DMS114 treated with DMSO at 0.1 percent for 48 hours (cell line): ENCODE measurements at regions not wholly inside any gene's neighbourhood (a gene's known extent, or its start where the extent isn't known, plus 50 kb on each side); places are given as distances from the start of the nearest gene placed in this dataset.
"Not testable (repeated sequence)": the region's sequence is repeated elsewhere in the genome, so short reads cannot be mapped to it uniquely, and the experiment has no call there.

Experiments used
- DNase-seq: peaks from one replicate; lab custom pipeline; 2025; ENCODE audit not compliant: unreplicated experiment; lab: John Stamatoyannopoulos, UW

GRCh38 chr16:29311461-29312344, 94.8 kb downstream of the NPIPB11 start:
- no peak for DNase-seq

- no peak for DNase-seq
Measured at GRCh38 chr16:29310852-29311314, 95.6 kb downstream of the NPIPB11 start.

GRCh38 chr16:29310243-29310642, 96.3 kb downstream of the NPIPB11 start:
- not testable (repeated sequence) for DNase-seq

- DNase-seq, result not testable (repeated sequence)
Measured at GRCh38 chr16:29309601-29310000, 96.9 kb downstream of the NPIPB11 start.

GRCh38 chr16:29308644-29309546, 97.6 kb downstream of the NPIPB11 start:
- no peak for DNase-seq

GRCh38 chr16:29307598-29308507, 98.7 kb downstream of the NPIPB11 start:
- no peak for DNase-seq

GRCh38 chr16:29306943-29307597, 99.4 kb downstream of the NPIPB11 start:
- DNase-seq, result no peak

- DNase-seq, result no peak
Measured at GRCh38 chr16:29306201-29306600, 100.3 kb downstream of the NPIPB11 start.

- not testable (repeated sequence) for DNase-seq
Measured at GRCh38 chr16:29305018-29305417, 101.5 kb downstream of the NPIPB11 start.

GRCh38 chr16:29304251-29304650, 102.3 kb downstream of the NPIPB11 start:
- DNase-seq, result no peak

GRCh38 chr16:29303520-29303919, 103.0 kb downstream of the NPIPB11 start:
- DNase-seq, result no peak

GRCh38 chr16:29302976-29303375, 103.5 kb downstream of the NPIPB11 start:
- DNase-seq, result no peak

GRCh38 chr16:29302433-29302832, 104.1 kb downstream of the NPIPB11 start:
- not testable (repeated sequence) for DNase-seq

- DNase-seq, result not testable (repeated sequence)
Measured at GRCh38 chr16:29301662-29302285, 104.7 kb downstream of the NPIPB11 start.

- DNase-seq, result not testable (repeated sequence)
Measured at GRCh38 chr16:29300541-29301535, 105.7 kb downstream of the NPIPB11 start.

- DNase-seq, result not testable (repeated sequence)
Measured at GRCh38 chr16:29300030-29300491, 106.5 kb downstream of the NPIPB11 start.

- not testable (repeated sequence) for DNase-seq
Measured at GRCh38 chr16:29298997-29299396, 107.5 kb downstream of the NPIPB11 start.

- not testable (repeated sequence) for DNase-seq
Measured at GRCh38 chr16:29298307-29298706, 108.2 kb downstream of the NPIPB11 start.
